GM23248 (cell line): ENCODE measurements at regions not wholly inside any gene's neighbourhood (a gene's known extent, or its start where the extent isn't known, plus 50 kb on each side); places are given as distances from the start of the nearest gene placed in this dataset.

ENCODE experiments used
- EZH2 ChIP-seq: fragments of 200-600 bp; sonication (generic); IDR thresholded peaks from 2 replicates; pipeline ENCODE4 v1.6.1; 2018; ENCODE audit warnings: antibody characterized with exemption, mild to moderate bottlenecking; ENCODE audit not compliant: insufficient read depth, poor library complexity, severe bottlenecking
- EZH2phosphoT487 ChIP-seq: fragments of 200-600 bp; sonication (generic); IDR thresholded peaks from 2 replicates; pipeline ENCODE4 v1.6.1; 2018; ENCODE audit warnings: antibody characterized with exemption, moderate library complexity, mild to moderate bottlenecking, low read depth; ENCODE audit not compliant: insufficient read depth

DNA sequence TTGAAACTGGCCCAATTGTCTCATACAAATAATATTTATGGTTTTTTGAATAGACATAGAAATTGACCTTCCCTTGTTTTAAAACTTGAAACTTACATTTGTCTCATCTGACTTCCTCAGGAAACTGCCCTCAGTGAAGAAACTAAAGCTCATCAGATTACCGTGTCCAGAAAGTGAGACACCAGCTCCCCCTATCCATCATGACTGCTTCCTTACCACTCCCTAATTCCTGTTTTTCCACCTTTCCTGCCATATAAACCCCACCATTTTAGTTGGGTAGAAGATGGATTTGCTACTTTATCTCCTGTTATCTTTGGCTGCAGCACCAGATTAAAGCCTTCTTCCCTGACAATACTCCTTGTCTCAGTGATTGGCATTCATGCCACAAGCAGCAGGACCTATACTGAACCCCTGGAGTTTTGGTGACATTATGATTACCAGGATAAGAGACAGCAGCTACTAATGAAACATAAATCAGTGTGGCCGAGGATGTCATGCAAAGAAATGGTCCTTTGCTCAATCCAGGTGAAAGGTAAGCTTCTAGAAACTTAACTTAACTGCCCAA, 1627.6 kb upstream of the ZEB2 start:
- no peak for TF ChIP-seq EZH2
- TF ChIP-seq EZH2phosphoT487: no peak
